GM12878 (cell line): ENCODE measurements at regions not wholly inside any gene's neighbourhood (a gene's known extent, or its start where the extent isn't known, plus 50 kb on each side); places are given as distances from the start of the nearest gene placed in this dataset.

ENCODE experiments used
- ATAC-seq: fragments of 200-7000 bp; cut with Tn5 transposase; 3 replicates; pipeline ENCODE4 v1.9.1; 2020; ENCODE audit warnings: mild to moderate bottlenecking, moderate library complexity
- BruUV-seq: library from RNA; stranded (reverse); fragments of 400-500 nt; replicated peaks from 2 replicates; lab custom pipeline; 2021; lab: Mats Ljungman, UMichigan
- CTCF ChIA-PET: fragments of 300-600 bp; sonication (Branson Sonifier 250); formaldehyde crosslinking; extraction: SDS; loops from one replicate; lab custom pipeline; 2021; ENCODE audit warnings: inconsistent platforms; lab: Yijun Ruan, JAX
- POLR2A ChIA-PET: fragments of 350-600 bp; formaldehyde crosslinking; extraction: SDS; loops from one replicate; lab custom pipeline; 2021; ENCODE audit warnings: inconsistent platforms; lab: Charles Lee
- RAD21 ChIA-PET: fragments of 300-600 bp; sonication (Branson Sonifier 250); formaldehyde crosslinking; loops from one replicate; lab custom pipeline; 2023; ENCODE audit warnings: antibody characterized with exemption; ENCODE audit not compliant: unreplicated experiment; lab: Charles Lee
- SMC1A ChIA-PET: fragments of 300-600 bp; sonication (Branson Sonifier 250); formaldehyde crosslinking; loops from one replicate; lab custom pipeline; 2023; ENCODE audit not compliant: unreplicated experiment, uncharacterized antibody; lab: Charles Lee
- DNase-seq: peaks from one replicate; pipeline ENCODE4 v3.0.0-alpha.2; 2011; ENCODE audit warnings: low read depth, low spot score
- FAIRE-seq: peaks from 3 replicates; lab custom pipeline; 2011; peaks lifted over from hg19 to GRCh38; lab: Jason Lieb, UNC
- H2AFZ ChIP-seq: 2 replicates; pipeline ENCODE4 v1.6.0; 2011; ENCODE audit warnings: low read depth, low read length, control low read depth; ENCODE audit not compliant: control insufficient read depth
- H3K27ac ChIP-seq: 2 replicates; pipeline ENCODE4 v1.5.1; 2011; ENCODE audit warnings: control low read depth; ENCODE audit not compliant: control insufficient read depth, insufficient read depth
- H3K27me3 ChIP-seq, 2 experiments: replicated peaks in 1 of 2; 2 replicates each; pipeline versions ENCODE4 v1.6.0 to v1.6.1; 2011; ENCODE audit warnings: low read length in 1 of 2; ENCODE audit not compliant: control insufficient read depth in 2 of 2, insufficient read depth in 2 of 2
- H3K36me3 ChIP-seq, 2 experiments: 2 replicates each; pipeline ENCODE4 v1.5.1; 2011; ENCODE audit warnings: low read length in 1 of 2; ENCODE audit not compliant: control insufficient read depth in 2 of 2, insufficient read depth in 2 of 2
- H3K4me1 ChIP-seq: 2 replicates; pipeline ENCODE4 v1.6.1; 2011; ENCODE audit warnings: mild to moderate bottlenecking, low read length, moderate library complexity, mixed read lengths; ENCODE audit not compliant: control insufficient read depth, insufficient read depth
- H3K4me2 ChIP-seq: 2 replicates; pipeline ENCODE4 v1.6.0; 2011; ENCODE audit warnings: control low read depth; ENCODE audit not compliant: control insufficient read depth, insufficient read depth
- H3K4me3 ChIP-seq: fragments of 200-600 bp; sonication (generic); 2 replicates; pipeline ENCODE4 v1.5.1; 2016
- H3K79me2 ChIP-seq: 2 replicates; pipeline ENCODE4 v1.6.0; 2011; ENCODE audit warnings: low read length; ENCODE audit not compliant: control insufficient read depth, insufficient read depth
- H3K9ac ChIP-seq: 2 replicates; pipeline ENCODE4 v1.8.0; 2011; ENCODE audit warnings: low read length, control low read depth, mixed read lengths; ENCODE audit not compliant: control insufficient read depth, insufficient read depth
- H3K9me3 ChIP-seq: replicated peaks from 3 replicates; pipeline ENCODE4 v1.5.1; 2011; ENCODE audit warnings: mild to moderate bottlenecking, low read length; ENCODE audit not compliant: control insufficient read depth, insufficient read depth
- H4K20me1 ChIP-seq: 2 replicates; pipeline ENCODE4 v1.6.0; 2011; ENCODE audit not compliant: control insufficient read depth, insufficient read depth
- BACH1 ChIP-seq: fragments of 450-650 bp; IDR thresholded peaks from 2 replicates; pipeline ENCODE4 v1.6.1; 2017; ENCODE audit warnings: mild to moderate bottlenecking, borderline replicate concordance
- CBFB ChIP-seq: IDR thresholded peaks from 2 replicates; pipeline ENCODE4 v1.6.1; 2016; ENCODE audit warnings: antibody characterized with exemption, low read depth
- CREB1 ChIP-seq: IDR thresholded peaks from 2 replicates; pipeline ENCODE4 v1.6.1; 2012; ENCODE audit warnings: low read depth, mild to moderate bottlenecking, inconsistent platforms
- DPF2 ChIP-seq: fragments of 450-650 bp; IDR thresholded peaks from 2 replicates; pipeline ENCODE4 v1.6.1; 2017; ENCODE audit warnings: mild to moderate bottlenecking
- EED ChIP-seq: sonication (generic); IDR thresholded peaks from 2 replicates; pipeline ENCODE4 v1.6.1; 2016; ENCODE audit warnings: antibody characterized with exemption, low read depth
- FOXM1 ChIP-seq: IDR thresholded peaks from 2 replicates; pipeline ENCODE4 v1.6.1; 2012; ENCODE audit warnings: low read depth, mild to moderate bottlenecking, inconsistent platforms, low read length, moderate library complexity
- IKZF2 ChIP-seq, 2 experiments: fragments of 450-650 bp; IDR thresholded peaks; 2 replicates each; pipeline ENCODE4 v1.6.1; 2017; ENCODE audit warnings: mild to moderate bottlenecking in 2 of 2, moderate library complexity in 2 of 2
- NFXL1 ChIP-seq: fragments of 450-650 bp; IDR thresholded peaks from 2 replicates; pipeline ENCODE4 v1.6.1; 2017; ENCODE audit warnings: antibody characterized with exemption, mild to moderate bottlenecking, borderline replicate concordance
- NFYA ChIP-seq: IDR thresholded peaks from 2 replicates; pipeline ENCODE4 v1.6.1; 2011; ENCODE audit warnings: low read depth, mild to moderate bottlenecking, low read length, improper control_type of control experiment, borderline replicate concordance
- PML ChIP-seq: IDR thresholded peaks from 2 replicates; pipeline ENCODE4 v1.6.1; 2012; ENCODE audit warnings: low read length, inconsistent platforms
- RAD51 ChIP-seq: fragments of 450-650 bp; IDR thresholded peaks from 2 replicates; pipeline ENCODE4 v1.6.1; 2016; ENCODE audit warnings: moderate library complexity, mild to moderate bottlenecking, inconsistent platforms
- RUNX3 ChIP-seq: IDR thresholded peaks from 2 replicates; pipeline ENCODE4 v1.6.1; 2012; ENCODE audit warnings: low read length, inconsistent platforms
- SPI1 ChIP-seq: IDR thresholded peaks from 2 replicates; pipeline ENCODE4 v1.6.1; 2011; ENCODE audit warnings: low read depth, mild to moderate bottlenecking, low read length, moderate library complexity, borderline replicate concordance; ENCODE audit not compliant: insufficient read depth
- TBL1XR1 ChIP-seq: IDR thresholded peaks from 2 replicates; pipeline ENCODE4 v1.6.1; 2012; ENCODE audit warnings: low read depth, low read length, improper control_type of control experiment
- TCF7 ChIP-seq: IDR thresholded peaks from 2 replicates; pipeline ENCODE4 v1.6.1; 2014; ENCODE audit warnings: antibody characterized with exemption, borderline replicate concordance
- ZSCAN29 ChIP-seq: fragments of 450-650 bp; IDR thresholded peaks from 2 replicates; pipeline ENCODE4 v1.6.1; 2017; ENCODE audit warnings: mild to moderate bottlenecking, moderate library complexity
- WGBS: methylation state at CpG from one replicate; pipeline ENCODE4 v1.1.6; 2016; ENCODE audit warnings: low lambda C conversion rate; ENCODE audit not compliant: insufficient replicate concordance, insufficient coverage; ENCODE audit errors: missing lambda C conversion rate; 5-methylcytosine and 5-hydroxymethylcytosine counted together
- in situ Hi-C: fragments of 300-500 bp; cut with MboI; formaldehyde crosslinking; loops from 9 replicates; pipeline ENCODE4 v1.14.3; 2018; ENCODE audit warnings: mixed read lengths
- intact Hi-C: fragments of 100-400 bp; cut with micrococcal nuclease; formaldehyde crosslinking; loops from one replicate; pipeline ENCODE4 v1.14.2; 2022; ENCODE audit not compliant: unreplicated experiment
- TF ChIP-seq, protein P1 (sequence below): fragments of 150-350 bp; IDR thresholded peaks from 2 replicates; pipeline ENCODE4 v1.6.1; 2014; ENCODE audit warnings: mild to moderate bottlenecking, low read depth, low read length
- TF ChIP-seq, protein P2 (sequence below): IDR thresholded peaks from 2 replicates; pipeline ENCODE4 v1.6.1; 2012; ENCODE audit warnings: low read length, inconsistent platforms
- TF ChIP-seq, protein P3 (sequence below): fragments of 450-650 bp; IDR thresholded peaks from 2 replicates; pipeline ENCODE4 v1.6.1; 2016; ENCODE audit warnings: mild to moderate bottlenecking

DNA sequence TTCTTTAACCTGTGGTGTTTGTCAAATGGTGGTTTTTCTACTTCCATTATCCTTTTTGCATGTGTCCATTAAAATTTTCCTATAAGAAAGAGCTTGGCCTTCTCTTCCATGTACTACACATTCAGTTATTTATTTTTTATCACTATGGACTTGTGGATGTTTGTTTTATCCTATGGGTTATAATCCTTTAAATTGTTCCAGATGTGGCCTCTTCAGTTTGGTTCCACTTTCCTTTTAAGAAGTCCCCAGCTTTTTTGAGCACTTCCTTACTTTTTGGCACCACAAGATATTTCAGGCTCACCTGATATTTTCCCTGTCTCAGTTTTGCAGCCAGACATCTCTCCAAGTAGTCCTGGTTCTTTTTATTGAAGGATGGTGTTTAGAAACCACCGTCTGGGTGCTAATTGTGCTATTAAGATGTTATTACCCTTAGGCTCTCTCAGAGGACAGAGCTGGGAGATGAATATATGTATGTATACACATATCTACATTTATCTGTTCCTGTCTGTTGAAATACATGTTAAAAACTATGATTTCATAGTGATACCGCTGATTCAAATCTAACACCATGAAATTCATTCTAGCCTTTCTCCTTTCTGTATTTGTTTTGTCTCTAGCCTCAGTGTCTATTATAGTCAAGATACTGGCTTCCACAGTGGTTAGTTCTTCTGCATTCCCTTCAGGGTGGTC is 408.5 kb upstream of the RGS6 start:
- ChIA-PET SMC1A (interaction anchor here (0.6 to 10.2 kb wide), 15 partner anchors 12 to 201 kb away, joined by 3 to 108 read pairs (median 4); no protein-coding TSS in a partner anchor), POLR2A (interaction anchor here (1.0 to 2.3 kb wide), 6 partner anchors 15 to 99 kb away, joined by 3 to 10 read pairs (median 4); no protein-coding TSS in a partner anchor)
- TF ChIP-seq BACH1, result peak; percentile 47; the same call in 1 of the 2 replicates
- TF ChIP-seq, protein P1, sequence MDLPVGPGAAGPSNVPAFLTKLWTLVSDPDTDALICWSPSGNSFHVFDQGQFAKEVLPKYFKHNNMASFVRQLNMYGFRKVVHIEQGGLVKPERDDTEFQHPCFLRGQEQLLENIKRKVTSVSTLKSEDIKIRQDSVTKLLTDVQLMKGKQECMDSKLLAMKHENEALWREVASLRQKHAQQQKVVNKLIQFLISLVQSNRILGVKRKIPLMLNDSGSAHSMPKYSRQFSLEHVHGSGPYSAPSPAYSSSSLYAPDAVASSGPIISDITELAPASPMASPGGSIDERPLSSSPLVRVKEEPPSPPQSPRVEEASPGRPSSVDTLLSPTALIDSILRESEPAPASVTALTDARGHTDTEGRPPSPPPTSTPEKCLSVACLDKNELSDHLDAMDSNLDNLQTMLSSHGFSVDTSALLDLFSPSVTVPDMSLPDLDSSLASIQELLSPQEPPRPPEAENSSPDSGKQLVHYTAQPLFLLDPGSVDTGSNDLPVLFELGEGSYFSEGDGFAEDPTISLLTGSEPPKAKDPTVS, result no peak
- peak; percentile 47; the same call in 1 of the 2 replicates for TF ChIP-seq SPI1
- peak; percentile 79; the same call in 1 of the 2 replicates for TF ChIP-seq PML
- TF ChIP-seq, protein P2, sequence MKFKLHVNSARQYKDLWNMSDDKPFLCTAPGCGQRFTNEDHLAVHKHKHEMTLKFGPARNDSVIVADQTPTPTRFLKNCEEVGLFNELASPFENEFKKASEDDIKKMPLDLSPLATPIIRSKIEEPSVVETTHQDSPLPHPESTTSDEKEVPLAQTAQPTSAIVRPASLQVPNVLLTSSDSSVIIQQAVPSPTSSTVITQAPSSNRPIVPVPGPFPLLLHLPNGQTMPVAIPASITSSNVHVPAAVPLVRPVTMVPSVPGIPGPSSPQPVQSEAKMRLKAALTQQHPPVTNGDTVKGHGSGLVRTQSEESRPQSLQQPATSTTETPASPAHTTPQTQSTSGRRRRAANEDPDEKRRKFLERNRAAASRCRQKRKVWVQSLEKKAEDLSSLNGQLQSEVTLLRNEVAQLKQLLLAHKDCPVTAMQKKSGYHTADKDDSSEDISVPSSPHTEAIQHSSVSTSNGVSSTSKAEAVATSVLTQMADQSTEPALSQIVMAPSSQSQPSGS, result peak; percentile 99
- TF ChIP-seq, protein P3, sequence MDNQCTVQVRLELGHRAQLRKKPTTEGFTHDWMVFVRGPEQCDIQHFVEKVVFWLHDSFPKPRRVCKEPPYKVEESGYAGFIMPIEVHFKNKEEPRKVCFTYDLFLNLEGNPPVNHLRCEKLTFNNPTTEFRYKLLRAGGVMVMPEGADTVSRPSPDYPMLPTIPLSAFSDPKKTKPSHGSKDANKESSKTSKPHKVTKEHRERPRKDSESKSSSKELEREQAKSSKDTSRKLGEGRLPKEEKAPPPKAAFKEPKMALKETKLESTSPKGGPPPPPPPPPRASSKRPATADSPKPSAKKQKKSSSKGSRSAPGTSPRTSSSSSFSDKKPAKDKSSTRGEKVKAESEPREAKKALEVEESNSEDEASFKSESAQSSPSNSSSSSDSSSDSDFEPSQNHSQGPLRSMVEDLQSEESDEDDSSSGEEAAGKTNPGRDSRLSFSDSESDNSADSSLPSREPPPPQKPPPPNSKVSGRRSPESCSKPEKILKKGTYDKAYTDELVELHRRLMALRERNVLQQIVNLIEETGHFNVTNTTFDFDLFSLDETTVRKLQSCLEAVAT, result 0 out of 2 replicates have a peak, but pooled peaks have one; percentile 32
- TF ChIP-seq TCF7, result peak; percentile 72; the same call in 1 of the 2 replicates
- TF ChIP-seq ZSCAN29, result no peak
- peak; percentile 93 to 96 for TF ChIP-seq IKZF2 (IDR thresholded peaks at IDR 0.05)
- peak; percentile 61; the same call in 1 of the 2 replicates for TF ChIP-seq DPF2
- TF ChIP-seq TBL1XR1, result peak; percentile 83; the same call in 1 of the 2 replicates
- TF ChIP-seq CBFB, result no peak; the same call in none of the 2 replicates
- TF ChIP-seq CREB1, result peak; percentile 53; the same call in 1 of the 2 replicates
- TF ChIP-seq FOXM1, result peak; percentile 95
- peak; percentile 99 for TF ChIP-seq RUNX3
- TF ChIP-seq RAD51, result peak; percentile 60
- TF ChIP-seq NFXL1, result no peak
- no peak for TF ChIP-seq NFYA
- peak; percentile 86 for TF ChIP-seq EED

More for the DNA sequence above, 408.5 kb upstream of the RGS6 start:
- no peaks in the 10 kb centered on the region; a peak in 1 of 4 replicates for H3K36me3 ChIP-seq
- WGBS, result 0% methylated on average over 2 of the region's 2 CpGs
- FAIRE-seq (peak; percentile 81), DNase-seq (peak; percentile 76), ATAC-seq (peak; percentile 91)
- no peaks in the 10 kb centered on the region for H3K27me3 ChIP-seq
- ChIA-PET CTCF (interaction anchor here (0.8 to 1.3 kb wide), 4 partner anchors 13 to 29 kb away, joined by 3 to 4 read pairs (median 3); no protein-coding TSS in a partner anchor), RAD21 (interaction anchor here (0.8 to 3.0 kb wide), 8 partner anchors 26 to 229 kb away, joined by 3 to 17 read pairs (median 6); no protein-coding TSS in a partner anchor)
- H3K9me3 ChIP-seq, result no peaks in the 10 kb centered on the region
- intact Hi-C loops, result loop anchor here (1.0 to 10.0 kb wide), 3 partner anchors 25 to 199 kb away; partner anchors contain the start of gene SIPA1L1
- peak overlapping the region; percentile 72 for H3K27ac ChIP-seq
- in situ Hi-C loops, result no loop called here
- H2AFZ ChIP-seq, result no peak overlapping the region
- H3K4me3 ChIP-seq, result peak overlapping the region; percentile 22; the same call in 1 of the 2 replicates
- peak overlapping the region; percentile 63 for H3K9ac ChIP-seq
- peak overlapping the region; percentile 88 for H3K4me2 ChIP-seq
- BruUV-seq, result TSS peak; percentile 77
- peaks cover 48% of the 10 kb centered on the region for H3K79me2 ChIP-seq
- H3K4me1 ChIP-seq, result peaks cover 26% of the 10 kb centered on the region
- no peaks in the 10 kb centered on the region for H4K20me1 ChIP-seq
